HL-60 (cell line): ENCODE measurements at regions not wholly inside any gene's neighbourhood (a gene's known extent, or its start where the extent isn't known, plus 50 kb on each side); places are given as distances from the start of the nearest gene placed in this dataset.
"Not testable (repeated sequence)": the region's sequence is repeated elsewhere in the genome, so short reads cannot be mapped to it uniquely, and the experiment has no call there.

Experiments
- POLR2AphosphoS5 ChIP-seq: IDR thresholded peaks from 2 replicates; pipeline ENCODE4 v1.6.1; 2012; ENCODE audit warnings: low read depth
- TF ChIP-seq, protein P1 (sequence below): IDR thresholded peaks from one replicate; pipeline ENCODE4 v1.5.1; 2011; ENCODE audit warnings: low read length, control low read depth, inconsistent platforms; ENCODE audit not compliant: insufficient read depth
- TF ChIP-seq, protein P2 (sequence below): IDR thresholded peaks from 2 replicates; pipeline ENCODE4 v1.6.1; 2012; ENCODE audit warnings: low read depth; ENCODE audit not compliant: insufficient replicate concordance

DNA sequence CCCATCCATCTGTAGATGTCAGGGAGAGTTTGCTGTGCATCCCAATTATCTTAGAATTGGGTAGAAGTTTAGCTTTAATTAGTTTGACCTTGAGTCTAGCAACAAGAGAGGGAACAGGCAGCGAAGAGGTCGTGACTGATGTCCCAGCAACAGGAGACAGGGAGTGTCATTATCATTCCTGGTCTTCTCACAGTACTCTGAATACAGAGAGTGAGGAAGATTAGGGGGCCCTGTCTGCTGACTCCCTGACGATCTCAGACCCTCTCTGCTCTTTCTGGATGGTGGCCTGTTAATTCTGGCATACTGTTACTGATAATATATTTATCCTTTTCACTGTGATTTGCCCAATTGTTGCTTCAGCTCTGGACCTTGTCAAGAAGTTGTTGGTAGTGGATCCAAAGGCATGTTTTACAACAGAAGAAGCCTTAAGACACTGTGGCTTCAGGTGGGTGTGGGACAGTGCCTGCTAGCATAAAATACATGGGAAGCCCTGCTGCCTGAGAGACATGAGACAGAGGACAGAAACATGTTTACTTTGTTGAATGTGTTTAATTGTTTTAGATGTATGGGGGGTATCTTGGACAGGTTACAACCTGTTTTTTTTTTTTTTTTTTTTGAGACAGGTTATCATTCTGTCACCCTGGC, 256.6 kb downstream of the GOLGA6L6 start:
- TF ChIP-seq, protein P1, sequence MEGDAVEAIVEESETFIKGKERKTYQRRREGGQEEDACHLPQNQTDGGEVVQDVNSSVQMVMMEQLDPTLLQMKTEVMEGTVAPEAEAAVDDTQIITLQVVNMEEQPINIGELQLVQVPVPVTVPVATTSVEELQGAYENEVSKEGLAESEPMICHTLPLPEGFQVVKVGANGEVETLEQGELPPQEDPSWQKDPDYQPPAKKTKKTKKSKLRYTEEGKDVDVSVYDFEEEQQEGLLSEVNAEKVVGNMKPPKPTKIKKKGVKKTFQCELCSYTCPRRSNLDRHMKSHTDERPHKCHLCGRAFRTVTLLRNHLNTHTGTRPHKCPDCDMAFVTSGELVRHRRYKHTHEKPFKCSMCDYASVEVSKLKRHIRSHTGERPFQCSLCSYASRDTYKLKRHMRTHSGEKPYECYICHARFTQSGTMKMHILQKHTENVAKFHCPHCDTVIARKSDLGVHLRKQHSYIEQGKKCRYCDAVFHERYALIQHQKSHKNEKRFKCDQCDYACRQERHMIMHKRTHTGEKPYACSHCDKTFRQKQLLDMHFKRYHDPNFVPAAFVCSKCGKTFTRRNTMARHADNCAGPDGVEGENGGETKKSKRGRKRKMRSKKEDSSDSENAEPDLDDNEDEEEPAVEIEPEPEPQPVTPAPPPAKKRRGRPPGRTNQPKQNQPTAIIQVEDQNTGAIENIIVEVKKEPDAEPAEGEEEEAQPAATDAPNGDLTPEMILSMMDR = not testable (repeated sequence)
- not testable (repeated sequence) for TF ChIP-seq POLR2AphosphoS5
- TF ChIP-seq, protein P2, sequence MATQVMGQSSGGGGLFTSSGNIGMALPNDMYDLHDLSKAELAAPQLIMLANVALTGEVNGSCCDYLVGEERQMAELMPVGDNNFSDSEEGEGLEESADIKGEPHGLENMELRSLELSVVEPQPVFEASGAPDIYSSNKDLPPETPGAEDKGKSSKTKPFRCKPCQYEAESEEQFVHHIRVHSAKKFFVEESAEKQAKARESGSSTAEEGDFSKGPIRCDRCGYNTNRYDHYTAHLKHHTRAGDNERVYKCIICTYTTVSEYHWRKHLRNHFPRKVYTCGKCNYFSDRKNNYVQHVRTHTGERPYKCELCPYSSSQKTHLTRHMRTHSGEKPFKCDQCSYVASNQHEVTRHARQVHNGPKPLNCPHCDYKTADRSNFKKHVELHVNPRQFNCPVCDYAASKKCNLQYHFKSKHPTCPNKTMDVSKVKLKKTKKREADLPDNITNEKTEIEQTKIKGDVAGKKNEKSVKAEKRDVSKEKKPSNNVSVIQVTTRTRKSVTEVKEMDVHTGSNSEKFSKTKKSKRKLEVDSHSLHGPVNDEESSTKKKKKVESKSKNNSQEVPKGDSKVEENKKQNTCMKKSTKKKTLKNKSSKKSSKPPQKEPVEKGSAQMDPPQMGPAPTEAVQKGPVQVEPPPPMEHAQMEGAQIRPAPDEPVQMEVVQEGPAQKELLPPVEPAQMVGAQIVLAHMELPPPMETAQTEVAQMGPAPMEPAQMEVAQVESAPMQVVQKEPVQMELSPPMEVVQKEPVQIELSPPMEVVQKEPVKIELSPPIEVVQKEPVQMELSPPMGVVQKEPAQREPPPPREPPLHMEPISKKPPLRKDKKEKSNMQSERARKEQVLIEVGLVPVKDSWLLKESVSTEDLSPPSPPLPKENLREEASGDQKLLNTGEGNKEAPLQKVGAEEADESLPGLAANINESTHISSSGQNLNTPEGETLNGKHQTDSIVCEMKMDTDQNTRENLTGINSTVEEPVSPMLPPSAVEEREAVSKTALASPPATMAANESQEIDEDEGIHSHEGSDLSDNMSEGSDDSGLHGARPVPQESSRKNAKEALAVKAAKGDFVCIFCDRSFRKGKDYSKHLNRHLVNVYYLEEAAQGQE = not testable (repeated sequence)
